WERI-Rb-1 (cell line): ENCODE measurements at regions not wholly inside any gene's neighbourhood (a gene's known extent, or its start where the extent isn't known, plus 50 kb on each side); places are given as distances from the start of the nearest gene placed in this dataset.

Source experiments
- DNase-seq: peaks from one replicate; pipeline ENCODE4 v3.0.0-alpha.2; 2020
- H3K27ac ChIP-seq: fragments of 250-450 bp; sonication (Bioruptor Pico); 2 replicates; pipeline ENCODE4 v1.5.1; 2020; ENCODE audit warnings: mild to moderate bottlenecking, moderate library complexity
- H3K27me3 ChIP-seq: fragments of 250-450 bp; sonication (Bioruptor Pico); 2 replicates; pipeline ENCODE4 v1.5.1; 2021; ENCODE audit warnings: mild to moderate bottlenecking, low read depth, moderate library complexity; ENCODE audit not compliant: insufficient read depth, severe bottlenecking
- H3K36me3 ChIP-seq: fragments of 250-450 bp; sonication (Bioruptor Pico); 2 replicates; pipeline ENCODE4 v1.5.1; 2020; ENCODE audit warnings: mild to moderate bottlenecking, moderate library complexity
- H3K4me3 ChIP-seq: 2 replicates; pipeline ENCODE4 v1.5.1; 2011; ENCODE audit warnings: low read depth, mild to moderate bottlenecking, control low read depth, low read length
- H3K9me3 ChIP-seq: fragments of 250-450 bp; sonication (Bioruptor Pico); 2 replicates; pipeline ENCODE4 v1.5.1; 2021; ENCODE audit warnings: mild to moderate bottlenecking, moderate library complexity; ENCODE audit not compliant: severe bottlenecking
- TF ChIP-seq, protein P1 (sequence below): IDR thresholded peaks from 2 replicates; pipeline ENCODE4 v1.5.1; 2011; ENCODE audit warnings: low read depth, mild to moderate bottlenecking, control low read depth, inconsistent platforms, low read length

DNA sequence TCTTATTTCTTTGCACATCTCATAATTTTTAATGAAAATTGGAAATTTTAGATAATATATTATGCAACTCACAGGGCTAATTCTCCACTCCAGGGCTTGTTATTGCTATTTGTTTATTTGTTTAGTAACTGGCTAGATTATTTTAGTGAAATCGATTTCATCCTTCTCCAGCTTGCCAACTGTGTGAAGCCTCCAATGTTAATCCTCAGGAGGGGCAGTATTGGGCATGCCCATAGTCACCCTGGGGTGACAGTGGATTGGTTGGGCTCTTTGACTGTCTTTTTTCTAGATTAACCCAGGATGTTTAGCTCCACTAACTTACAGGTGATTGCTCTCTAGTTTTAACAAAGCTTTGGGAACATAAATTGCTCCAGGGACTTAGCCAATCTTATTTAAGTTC is 450.1 kb downstream of the BMP2 start:
- H3K27ac ChIP-seq = no peak overlapping the region
- DNase-seq = no peak
- no peaks in the 10 kb centered on the region for H3K9me3 ChIP-seq
- TF ChIP-seq, protein P1, sequence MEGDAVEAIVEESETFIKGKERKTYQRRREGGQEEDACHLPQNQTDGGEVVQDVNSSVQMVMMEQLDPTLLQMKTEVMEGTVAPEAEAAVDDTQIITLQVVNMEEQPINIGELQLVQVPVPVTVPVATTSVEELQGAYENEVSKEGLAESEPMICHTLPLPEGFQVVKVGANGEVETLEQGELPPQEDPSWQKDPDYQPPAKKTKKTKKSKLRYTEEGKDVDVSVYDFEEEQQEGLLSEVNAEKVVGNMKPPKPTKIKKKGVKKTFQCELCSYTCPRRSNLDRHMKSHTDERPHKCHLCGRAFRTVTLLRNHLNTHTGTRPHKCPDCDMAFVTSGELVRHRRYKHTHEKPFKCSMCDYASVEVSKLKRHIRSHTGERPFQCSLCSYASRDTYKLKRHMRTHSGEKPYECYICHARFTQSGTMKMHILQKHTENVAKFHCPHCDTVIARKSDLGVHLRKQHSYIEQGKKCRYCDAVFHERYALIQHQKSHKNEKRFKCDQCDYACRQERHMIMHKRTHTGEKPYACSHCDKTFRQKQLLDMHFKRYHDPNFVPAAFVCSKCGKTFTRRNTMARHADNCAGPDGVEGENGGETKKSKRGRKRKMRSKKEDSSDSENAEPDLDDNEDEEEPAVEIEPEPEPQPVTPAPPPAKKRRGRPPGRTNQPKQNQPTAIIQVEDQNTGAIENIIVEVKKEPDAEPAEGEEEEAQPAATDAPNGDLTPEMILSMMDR = no peak
- H3K27me3 ChIP-seq = no peaks in the 10 kb centered on the region
- no peak overlapping the region for H3K4me3 ChIP-seq
- no peaks in the 10 kb centered on the region for H3K36me3 ChIP-seq

DNA sequence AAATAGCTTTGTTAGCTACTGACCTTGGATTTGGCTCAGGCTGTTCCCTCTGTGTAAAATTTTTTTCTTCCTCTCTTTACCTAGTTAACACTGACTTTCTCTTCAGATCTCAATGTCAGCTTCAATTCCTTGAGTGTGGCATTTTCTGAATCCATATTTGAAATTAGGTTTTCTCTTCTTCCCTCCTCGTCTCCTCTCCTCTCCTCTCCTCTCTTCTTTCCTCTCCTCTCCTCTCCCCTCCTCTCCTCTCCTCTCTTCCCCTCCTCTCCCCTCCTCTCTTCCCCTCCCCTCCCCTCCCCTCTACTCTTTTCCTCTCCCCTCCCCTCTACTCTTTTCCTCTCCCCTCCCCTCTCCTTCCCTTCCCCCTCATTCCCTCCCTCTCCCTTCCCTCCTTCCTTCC is 453.3 kb downstream of the BMP2 start:
- no peaks in the 10 kb centered on the region for H3K27me3 ChIP-seq
- DNase-seq = no peak
- no peaks in the 10 kb centered on the region for H3K36me3 ChIP-seq
- TF ChIP-seq, protein P1 = no peak
- no peak overlapping the region for H3K27ac ChIP-seq
- H3K9me3 ChIP-seq = no peaks in the 10 kb centered on the region
- H3K4me3 ChIP-seq = no peak overlapping the region

DNA sequence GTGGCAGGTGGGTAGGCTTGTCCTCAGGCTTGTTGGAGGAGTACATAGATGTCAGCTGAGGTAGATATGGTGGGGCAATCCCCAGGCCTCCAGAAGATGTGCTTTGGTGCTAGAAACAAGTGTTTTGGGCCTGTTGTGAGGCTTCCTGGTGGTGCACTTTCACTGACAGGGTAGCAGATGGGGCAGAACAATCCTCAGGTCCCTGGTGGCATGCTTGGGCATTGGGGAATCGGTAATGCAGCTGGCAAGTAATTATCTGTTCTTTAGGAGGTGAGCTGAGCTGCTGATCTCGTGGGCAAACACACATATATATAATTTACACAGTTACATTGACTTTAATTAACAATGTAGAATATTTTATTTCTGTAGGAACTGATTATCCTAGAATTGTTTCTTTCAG is 458.7 kb downstream of the BMP2 start:
- H3K9me3 ChIP-seq = no peaks in the 10 kb centered on the region
- peaks cover 5% of the 10 kb centered on the region for H3K27me3 ChIP-seq
- TF ChIP-seq, protein P1 = no peak
- DNase-seq = no peak
- no peak overlapping the region for H3K27ac ChIP-seq
- H3K36me3 ChIP-seq = no peaks in the 10 kb centered on the region
- no peak overlapping the region for H3K4me3 ChIP-seq

DNA sequence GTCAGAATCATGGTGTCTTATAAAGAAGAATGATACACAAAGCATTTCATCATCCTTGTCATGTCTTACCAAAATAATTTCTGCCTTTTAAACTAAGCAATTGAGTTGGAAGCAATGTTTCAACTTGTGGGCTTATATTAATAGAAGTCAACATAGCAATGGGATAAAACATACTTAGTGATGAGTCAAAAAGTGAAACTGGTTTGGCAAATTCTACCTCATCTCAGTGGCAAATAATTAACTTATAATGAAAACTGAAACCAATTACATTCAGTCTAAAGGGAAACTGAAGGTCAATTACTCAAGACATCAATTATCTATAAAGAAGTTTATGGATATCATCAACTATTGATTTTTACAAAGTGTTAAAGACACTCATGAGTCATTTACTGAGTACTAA is 463.8 kb downstream of the BMP2 start:
- no peaks in the 10 kb centered on the region for H3K36me3 ChIP-seq
- H3K9me3 ChIP-seq = peaks cover 4% of the 10 kb centered on the region
- DNase-seq = no peak
- no peak overlapping the region for H3K27ac ChIP-seq
- H3K4me3 ChIP-seq = no peak overlapping the region
- TF ChIP-seq, protein P1 = no peak
- peaks cover 5% of the 10 kb centered on the region for H3K27me3 ChIP-seq

DNA sequence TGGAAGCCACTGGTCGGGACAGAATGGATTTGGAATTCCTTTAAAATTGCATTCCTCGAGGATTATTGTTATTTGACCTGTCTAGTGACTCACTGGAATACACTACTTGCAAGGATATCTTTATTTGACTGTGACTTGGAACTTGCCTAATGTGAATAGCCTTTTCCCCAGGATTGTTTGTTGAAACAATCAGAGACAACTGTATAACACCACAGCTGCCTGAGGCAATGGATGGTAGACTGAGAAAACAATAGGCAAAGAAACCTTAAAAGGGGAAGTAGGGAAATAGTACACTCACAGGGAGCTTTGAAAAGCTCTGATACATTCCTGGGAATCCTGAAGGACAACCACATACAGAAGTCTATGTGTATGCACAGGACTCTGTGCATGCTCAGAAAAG is 465.3 kb downstream of the BMP2 start:
- peaks cover 4% of the 10 kb centered on the region for H3K9me3 ChIP-seq
- TF ChIP-seq, protein P1 = no peak
- H3K36me3 ChIP-seq = no peaks in the 10 kb centered on the region
- H3K27ac ChIP-seq = no peak overlapping the region
- H3K27me3 ChIP-seq = peaks cover 5% of the 10 kb centered on the region
- DNase-seq = no peak
- no peak overlapping the region for H3K4me3 ChIP-seq

DNA sequence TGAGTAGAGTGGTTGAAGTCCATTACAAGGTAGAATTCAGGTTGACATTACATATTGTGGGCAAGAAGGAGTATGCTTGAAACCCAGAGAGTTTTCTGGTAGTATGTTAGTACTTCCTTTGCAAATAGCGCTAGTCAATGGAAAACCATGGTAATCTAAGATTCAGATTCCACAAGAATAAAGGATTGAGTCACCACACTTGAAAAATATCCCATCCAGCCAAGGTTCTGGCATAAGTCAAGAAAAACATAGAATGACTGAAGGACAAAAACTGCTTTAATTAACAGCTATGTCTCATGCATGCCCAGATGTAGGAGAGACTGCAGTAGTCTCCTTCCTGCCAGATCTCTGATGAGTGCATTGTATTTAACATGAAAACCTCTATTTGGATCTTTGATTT is 469.8 kb downstream of the BMP2 start:
- Histone ChIP-seq H3K27me3 (no peaks in the 10 kb centered on the region), H3K9me3 (peaks cover 4% of the 10 kb centered on the region), H3K4me3 (no peak overlapping the region), H3K27ac (no peak overlapping the region), H3K36me3 (no peaks in the 10 kb centered on the region)
- DNase-seq = no peak
- TF ChIP-seq, protein P1 = no peak
